ENCODE measurements at regions not wholly inside any gene's neighbourhood (a gene's known extent, or its start where the extent isn't known, plus 50 kb on each side); places are given as distances from the start of the nearest gene placed in this dataset.

GRCh38 chr4:55733932-55734331 is 85.7 kb upstream of the EXOC1L start:
- no peaks in the 10 kb centered on the region for H3K36me3 ChIP-seq (ENCODE audit: insufficient read depth)
- Mint-ChIP-seq H3K4me3 (no peak overlapping the region), H3K27me3 (ENCODE audit: insufficient read depth, low read depth, poor library complexity) (no peaks in the 10 kb centered on the region), H3K27ac (no peak overlapping the region), H3K36me3 (ENCODE audit: low read depth) (no peaks in the 10 kb centered on the region), H3K4me1 (peaks cover 4% of the 10 kb centered on the region; the same call in 1 of the 3 replicates), H3K9me3 (no peaks in the 10 kb centered on the region; the same call in 2 of the 3 replicates)
- 0 out of 2 replicates have a peak overlapping the region, but pooled peaks have one; percentile 40 for H2AFZ ChIP-seq
- H3K4me1 ChIP-seq (ENCODE audit: insufficient read depth), result no peaks in the 10 kb centered on the region
- H3K9me2 ChIP-seq (ENCODE audit: insufficient read depth), result no peaks in the 10 kb centered on the region
- ATAC-seq, result no peak
- H3K4me2 ChIP-seq, result no peak overlapping the region
- TF ChIP-seq NANOG (IDR thresholded peaks at IDR 0.05; ENCODE audit: borderline replicate concordance), result no peak
- TF ChIP-seq EZH2phosphoT487 (IDR thresholded peaks at IDR 0.05; ENCODE audit: unreplicated experiment), result no peak
- no peak for TF ChIP-seq REST (IDR thresholded peaks at IDR 0.05; ENCODE audit: unreplicated experiment)
- TF ChIP-seq CREB1 (CRISPR knock-in tag; IDR thresholded peaks at IDR 0.05; ENCODE audit: low read depth), result no peak
- no peak for TF ChIP-seq CTCF (conservative IDR thresholded peaks at IDR 0.05; ENCODE audit: low read depth in 2 of 2)
- no peak for TF ChIP-seq STAT1 (IDR thresholded peaks at IDR 0.05; ENCODE audit: unreplicated experiment)
- no peak for TF ChIP-seq ETS1 (IDR thresholded peaks at IDR 0.05)
- no peak for TF ChIP-seq JUNB (IDR thresholded peaks at IDR 0.05; ENCODE audit: unreplicated experiment)
- no peak for TF ChIP-seq ZNF462 (CRISPR knock-in tag; IDR thresholded peaks at IDR 0.05)
- no peak for TF ChIP-seq EZH2 (IDR thresholded peaks at IDR 0.05; ENCODE audit: low read depth, unreplicated experiment)
- no peak for TF ChIP-seq POLR2AphosphoS5 (IDR thresholded peaks at IDR 0.05; ENCODE audit: low read depth)
- H3K79me2 ChIP-seq (replicated peaks; ENCODE audit: insufficient read depth), result no peaks in the 10 kb centered on the region
- no peak for DNase-seq (ENCODE audit: low spot score)
- H3K27me3 ChIP-seq (ENCODE audit: insufficient read depth), result no peaks in the 10 kb centered on the region
- no peaks in the 10 kb centered on the region for H4K20me1 ChIP-seq (replicated peaks; ENCODE audit: insufficient read depth)
- H3K4me3 ChIP-seq, result no peak overlapping the region
- no peak overlapping the region for H3K27ac ChIP-seq (ENCODE audit: low read depth)
- no peaks in the 10 kb centered on the region for H3F3A ChIP-seq (replicated peaks; ENCODE audit: low read depth)
